ENCODE measurements at regions not wholly inside any gene's neighbourhood (a gene's known extent, or its start where the extent isn't known, plus 50 kb on each side); places are given as distances from the start of the nearest gene placed in this dataset.

DNA sequence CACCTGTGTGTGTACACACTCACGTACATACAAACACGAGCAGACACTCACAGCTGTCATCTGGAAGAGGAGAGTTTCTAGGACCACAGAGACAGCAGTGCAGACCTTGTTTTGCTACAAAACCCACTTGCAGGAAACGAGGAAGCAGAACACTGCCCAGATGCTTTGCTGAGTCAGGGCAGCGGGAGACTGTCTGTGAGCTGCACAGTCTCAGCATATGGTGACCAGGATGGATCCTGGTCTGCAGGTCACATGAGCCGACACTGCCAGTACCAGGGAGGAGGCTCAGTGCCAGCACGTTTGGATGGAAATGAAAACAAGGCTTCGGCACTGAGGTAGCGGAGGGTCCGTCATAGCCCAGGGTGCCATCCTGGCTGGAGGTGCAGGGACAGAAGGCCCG, 117.6 kb upstream of the DPP6 start:
- no peaks in the 10 kb centered on the region for H3K9me3 ChIP-seq
- TF ChIP-seq POLR2A (IDR thresholded peaks at IDR 0.05) = no peak
- TF ChIP-seq, protein P1, sequence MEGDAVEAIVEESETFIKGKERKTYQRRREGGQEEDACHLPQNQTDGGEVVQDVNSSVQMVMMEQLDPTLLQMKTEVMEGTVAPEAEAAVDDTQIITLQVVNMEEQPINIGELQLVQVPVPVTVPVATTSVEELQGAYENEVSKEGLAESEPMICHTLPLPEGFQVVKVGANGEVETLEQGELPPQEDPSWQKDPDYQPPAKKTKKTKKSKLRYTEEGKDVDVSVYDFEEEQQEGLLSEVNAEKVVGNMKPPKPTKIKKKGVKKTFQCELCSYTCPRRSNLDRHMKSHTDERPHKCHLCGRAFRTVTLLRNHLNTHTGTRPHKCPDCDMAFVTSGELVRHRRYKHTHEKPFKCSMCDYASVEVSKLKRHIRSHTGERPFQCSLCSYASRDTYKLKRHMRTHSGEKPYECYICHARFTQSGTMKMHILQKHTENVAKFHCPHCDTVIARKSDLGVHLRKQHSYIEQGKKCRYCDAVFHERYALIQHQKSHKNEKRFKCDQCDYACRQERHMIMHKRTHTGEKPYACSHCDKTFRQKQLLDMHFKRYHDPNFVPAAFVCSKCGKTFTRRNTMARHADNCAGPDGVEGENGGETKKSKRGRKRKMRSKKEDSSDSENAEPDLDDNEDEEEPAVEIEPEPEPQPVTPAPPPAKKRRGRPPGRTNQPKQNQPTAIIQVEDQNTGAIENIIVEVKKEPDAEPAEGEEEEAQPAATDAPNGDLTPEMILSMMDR (IDR thresholded peaks at IDR 0.05 in 4 of 5, conservative IDR thresholded peaks at IDR 0.05 in 1 of 5) = no peak
- no peaks in the 10 kb centered on the region for H3K27me3 ChIP-seq
- ATAC-seq = no peak
- no peak for DNase-seq
- no peak overlapping the region for H3K27ac ChIP-seq
- intact Hi-C loops (cut with DNase I; ENCODE audit: low total_unique reads) = no loop called here
- in situ Hi-C loops (cut with MboI; ENCODE audit: low sequenced_read_pairs in 4 of 4) = no loop called here
- H3K36me3 ChIP-seq = no peaks in the 10 kb centered on the region
- no peaks in the 10 kb centered on the region for H3K4me1 ChIP-seq
- H3K4me3 ChIP-seq = no peak overlapping the region

DNA sequence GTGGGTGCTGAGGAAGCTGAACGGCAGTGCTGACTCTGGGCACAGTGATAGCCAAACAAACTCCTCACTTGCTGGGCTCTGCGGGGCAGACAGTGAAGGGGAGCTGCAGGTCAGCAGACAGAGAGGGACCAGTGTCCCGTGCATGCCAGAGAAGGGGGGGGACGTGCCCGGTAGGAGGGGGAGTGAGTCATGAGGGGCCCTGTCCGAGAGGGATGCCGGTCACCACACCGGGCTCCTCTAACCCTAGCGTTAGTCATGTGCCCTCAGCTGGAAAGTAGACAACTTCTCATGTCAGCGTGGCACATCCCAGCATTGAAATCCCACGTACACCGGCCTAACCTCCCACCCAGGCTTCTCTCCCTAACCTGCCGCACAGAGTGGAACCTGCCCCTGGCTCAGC, 117.1 kb upstream of the DPP6 start:
- Histone ChIP-seq H3K4me1 (no peaks in the 10 kb centered on the region), H3K4me3 (no peak overlapping the region), H3K36me3 (no peaks in the 10 kb centered on the region), H3K27me3 (no peaks in the 10 kb centered on the region), H3K27ac (no peak overlapping the region), H3K9me3 (no peaks in the 10 kb centered on the region)
- DNase-seq (no peak), ATAC-seq (no peak)
- TF ChIP-seq, protein P1 (IDR thresholded peaks at IDR 0.05 in 4 of 5, conservative IDR thresholded peaks at IDR 0.05 in 1 of 5) = no peak
- TF ChIP-seq POLR2A (IDR thresholded peaks at IDR 0.05) = no peak
- intact Hi-C loops (cut with DNase I; ENCODE audit: low total_unique reads) (no loop called here), in situ Hi-C loops (cut with MboI; ENCODE audit: low sequenced_read_pairs in 4 of 4) (no loop called here)

DNA sequence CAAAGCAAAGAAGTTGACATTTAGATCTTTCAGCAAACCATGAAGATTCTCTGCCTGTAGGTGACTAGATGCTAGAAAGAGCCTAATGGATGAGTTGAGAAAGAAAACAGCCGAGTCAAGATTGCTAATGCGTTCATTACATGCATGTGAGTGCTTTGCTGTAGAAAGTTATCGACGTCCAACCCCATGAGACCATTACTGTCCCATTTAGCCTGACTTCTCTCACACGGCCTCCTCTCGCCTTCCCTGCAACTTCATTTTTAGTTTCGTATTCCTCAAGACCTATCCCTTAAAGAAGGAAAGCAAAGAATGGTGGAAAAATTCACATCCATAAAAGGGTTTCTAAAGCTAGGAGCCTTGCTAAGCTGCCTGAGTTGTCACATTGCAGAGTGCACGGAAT, 113.7 kb upstream of the DPP6 start:
- Histone ChIP-seq H3K27ac (no peak overlapping the region), H3K4me3 (no peak overlapping the region), H3K4me1 (no peaks in the 10 kb centered on the region), H3K27me3 (no peaks in the 10 kb centered on the region), H3K36me3 (no peaks in the 10 kb centered on the region), H3K9me3 (no peaks in the 10 kb centered on the region)
- no peak for ATAC-seq
- no peak for DNase-seq
- in situ Hi-C loops (cut with MboI; ENCODE audit: low sequenced_read_pairs in 4 of 4) = no loop called here
- intact Hi-C loops (cut with DNase I; ENCODE audit: low total_unique reads) = no loop called here
- no peak for TF ChIP-seq POLR2A (IDR thresholded peaks at IDR 0.05)

DNA sequence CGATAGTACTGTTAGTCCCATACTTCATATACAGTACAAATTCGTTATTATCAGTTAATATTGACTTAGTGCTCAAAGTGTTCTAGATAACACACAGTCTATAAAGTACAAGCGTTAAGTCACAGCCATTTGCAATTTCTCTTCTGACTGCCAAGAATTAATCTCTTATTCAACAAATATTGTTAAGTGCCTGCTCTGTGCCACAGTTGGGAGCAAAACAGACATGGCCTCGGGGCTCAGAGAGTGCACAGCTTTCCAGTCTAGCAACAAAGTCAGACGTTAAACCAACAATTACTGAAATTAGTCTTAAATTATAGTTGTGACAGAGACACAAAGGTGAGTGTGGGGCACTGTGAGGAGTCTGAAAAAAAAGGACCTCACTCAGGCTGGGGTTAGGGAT, 113.0 kb upstream of the DPP6 start:
- DNase-seq (no peak), ATAC-seq (no peak)
- Histone ChIP-seq H3K27me3 (no peaks in the 10 kb centered on the region), H3K4me1 (no peaks in the 10 kb centered on the region), H3K36me3 (no peaks in the 10 kb centered on the region), H3K27ac (no peak overlapping the region), H3K9me3 (no peaks in the 10 kb centered on the region), H3K4me3 (no peak overlapping the region)
- in situ Hi-C loops (cut with MboI; ENCODE audit: low sequenced_read_pairs in 4 of 4) = no loop called here
- intact Hi-C loops (cut with DNase I; ENCODE audit: low total_unique reads) = no loop called here
- TF ChIP-seq, protein P1 (IDR thresholded peaks at IDR 0.05 in 4 of 5, conservative IDR thresholded peaks at IDR 0.05 in 1 of 5) = no peak
- TF ChIP-seq POLR2A (IDR thresholded peaks at IDR 0.05) = no peak

GRCh38 chr7:153939654-153940053, 112.5 kb upstream of the DPP6 start:
- intact Hi-C loops (cut with DNase I; ENCODE audit: low total_unique reads) = no loop called here
- Histone ChIP-seq H3K4me3 (no peak overlapping the region), H3K27ac (no peak overlapping the region), H3K27me3 (no peaks in the 10 kb centered on the region), H3K4me1 (no peaks in the 10 kb centered on the region), H3K36me3 (no peaks in the 10 kb centered on the region), H3K9me3 (no peaks in the 10 kb centered on the region)
- in situ Hi-C loops (cut with MboI; ENCODE audit: low sequenced_read_pairs in 4 of 4) = no loop called here
- no peak for DNase-seq
- TF ChIP-seq, protein P1 (IDR thresholded peaks at IDR 0.05 in 4 of 5, conservative IDR thresholded peaks at IDR 0.05 in 1 of 5) = no peak
- no peak for TF ChIP-seq POLR2A (IDR thresholded peaks at IDR 0.05)
- no peak for ATAC-seq

Data from gastrocnemius medialis (tissue), 4 donors.